ENCODE measurements at regions not wholly inside any gene's neighbourhood (a gene's known extent, or its start where the extent isn't known, plus 50 kb on each side); places are given as distances from the start of the nearest gene placed in this dataset.

GRCh38 chr4:120613778-120614177 is 308.7 kb downstream of the PRDM5 start:
- TF ChIP-seq SMC3 (IDR thresholded peaks at IDR 0.05; ENCODE audit: low read length), result no peak
- TF ChIP-seq ZBTB40 (IDR thresholded peaks at IDR 0.05), result no peak
- TF ChIP-seq ZBTB40 (CRISPR knock-in tag; IDR thresholded peaks at IDR 0.05), result no peak

Measured in HepG2 (cell line).